ENCODE measurements at regions not wholly inside any gene's neighbourhood (a gene's known extent, or its start where the extent isn't known, plus 50 kb on each side); places are given as distances from the start of the nearest gene placed in this dataset.

GRCh38 chr9:18297056-18297841 is 176.7 kb upstream of the ADAMTSL1 start:
- TF ChIP-seq POLR2AphosphoS5 (IDR thresholded peaks at IDR 0.05; ENCODE audit: control insufficient read depth, insufficient read depth, low read depth, low read length) (no peak), CBFB (CRISPR knock-in tag; IDR thresholded peaks at IDR 0.05) (no peak), ZBTB12 (CRISPR knock-in tag; IDR thresholded peaks at IDR 0.05) (no peak), HNRNPL (IDR thresholded peaks at IDR 0.05; ENCODE audit: low read depth, low read length) (no peak), ZNF12 (CRISPR knock-in tag; IDR thresholded peaks at IDR 0.05) (no peak), ZNF239 (CRISPR knock-in tag; IDR thresholded peaks at IDR 0.05) (no peak)
- TF ChIP-seq, protein P1, sequence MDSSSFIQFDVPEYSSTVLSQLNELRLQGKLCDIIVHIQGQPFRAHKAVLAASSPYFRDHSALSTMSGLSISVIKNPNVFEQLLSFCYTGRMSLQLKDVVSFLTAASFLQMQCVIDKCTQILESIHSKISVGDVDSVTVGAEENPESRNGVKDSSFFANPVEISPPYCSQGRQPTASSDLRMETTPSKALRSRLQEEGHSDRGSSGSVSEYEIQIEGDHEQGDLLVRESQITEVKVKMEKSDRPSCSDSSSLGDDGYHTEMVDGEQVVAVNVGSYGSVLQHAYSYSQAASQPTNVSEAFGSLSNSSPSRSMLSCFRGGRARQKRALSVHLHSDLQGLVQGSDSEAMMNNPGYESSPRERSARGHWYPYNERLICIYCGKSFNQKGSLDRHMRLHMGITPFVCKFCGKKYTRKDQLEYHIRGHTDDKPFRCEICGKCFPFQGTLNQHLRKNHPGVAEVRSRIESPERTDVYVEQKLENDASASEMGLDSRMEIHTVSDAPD (CRISPR knock-in tag; IDR thresholded peaks at IDR 0.05), result no peak

All from K562 (cell line).